ENCODE measurements at regions not wholly inside any gene's neighbourhood (a gene's known extent, or its start where the extent isn't known, plus 50 kb on each side); places are given as distances from the start of the nearest gene placed in this dataset.

DNA sequence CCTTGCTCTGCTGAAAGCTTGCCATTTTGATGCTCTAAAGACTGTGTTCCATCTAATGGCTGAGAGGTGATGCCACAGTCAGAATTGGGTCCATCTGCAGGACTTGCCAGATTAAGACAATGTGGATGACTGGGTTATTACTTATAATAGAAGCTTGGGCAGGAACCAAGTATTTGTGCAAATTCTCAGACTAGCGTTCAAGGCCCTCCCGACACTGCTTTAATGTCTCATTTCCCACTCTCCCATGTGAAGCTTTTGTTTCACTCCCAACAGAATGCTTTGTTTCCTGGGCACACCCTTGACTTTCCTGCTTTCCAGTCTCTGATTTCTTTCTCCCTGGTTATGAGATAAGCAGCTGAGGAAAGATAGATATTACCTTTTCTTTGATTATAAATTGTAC, 215.8 kb downstream of the KCNS3 start:
- intact Hi-C loops (cut with micrococcal nuclease) = no loop called here

DNA sequence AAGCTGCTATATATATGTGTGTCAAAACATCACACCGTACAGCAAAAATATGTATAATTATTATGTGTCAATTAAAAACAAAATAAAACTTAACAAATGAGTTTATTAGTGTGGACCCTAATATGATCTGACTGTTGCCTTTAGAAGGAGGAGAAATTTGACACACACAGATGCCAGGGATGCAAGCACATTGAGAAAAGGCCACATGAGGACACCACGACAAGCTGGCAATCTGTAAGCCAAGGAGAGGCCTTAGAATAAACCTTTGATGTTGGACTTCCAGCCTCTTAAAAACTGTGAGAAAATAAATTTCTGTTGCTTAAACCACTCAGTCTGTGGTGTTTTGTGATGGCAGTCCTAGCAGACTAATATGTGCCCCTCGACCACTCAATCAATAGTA, 214.7 kb downstream of the KCNS3 start:
- intact Hi-C loops (cut with micrococcal nuclease) = no loop called here

DNA sequence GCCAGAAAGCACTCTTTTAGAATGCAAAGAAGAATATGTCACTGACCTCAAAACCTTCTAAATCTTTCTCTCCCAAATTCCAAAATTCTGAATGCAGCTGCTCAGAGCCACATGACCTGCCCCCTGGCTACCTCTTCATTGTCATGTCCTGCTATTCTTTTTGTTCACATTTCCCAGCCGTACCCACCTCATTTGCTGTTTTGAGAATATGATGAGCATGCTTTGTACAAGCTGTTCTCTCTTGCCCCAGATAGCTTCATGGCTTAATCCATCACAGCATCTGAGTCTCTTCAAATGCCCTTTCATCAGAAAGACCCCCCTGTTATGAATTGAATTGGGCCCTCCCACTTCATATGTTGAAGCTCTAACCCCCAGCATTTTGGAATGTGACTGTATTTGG, 214.3 kb downstream of the KCNS3 start:
- intact Hi-C loops (cut with micrococcal nuclease) = no loop called here

DNA sequence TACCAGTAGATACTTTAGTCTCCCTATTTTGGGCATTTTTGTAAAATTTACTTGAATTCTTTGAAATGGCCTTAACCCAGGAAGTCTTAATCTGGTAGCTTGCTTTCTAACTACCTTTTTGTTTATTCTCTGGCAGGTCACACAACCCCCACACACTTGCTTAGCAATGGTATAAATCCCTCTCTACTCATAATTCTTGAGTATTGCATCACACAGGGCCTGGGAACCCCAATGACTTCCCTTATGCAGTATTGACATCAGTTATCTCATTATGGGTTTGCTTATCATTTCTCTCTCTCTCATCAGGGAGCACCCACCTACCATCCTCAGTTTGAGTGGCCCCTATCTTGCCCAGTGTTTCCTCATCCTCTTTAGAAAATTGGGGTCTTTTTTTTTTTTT, 207.1 kb downstream of the KCNS3 start:
- intact Hi-C loops (cut with micrococcal nuclease) = no loop called here

DNA sequence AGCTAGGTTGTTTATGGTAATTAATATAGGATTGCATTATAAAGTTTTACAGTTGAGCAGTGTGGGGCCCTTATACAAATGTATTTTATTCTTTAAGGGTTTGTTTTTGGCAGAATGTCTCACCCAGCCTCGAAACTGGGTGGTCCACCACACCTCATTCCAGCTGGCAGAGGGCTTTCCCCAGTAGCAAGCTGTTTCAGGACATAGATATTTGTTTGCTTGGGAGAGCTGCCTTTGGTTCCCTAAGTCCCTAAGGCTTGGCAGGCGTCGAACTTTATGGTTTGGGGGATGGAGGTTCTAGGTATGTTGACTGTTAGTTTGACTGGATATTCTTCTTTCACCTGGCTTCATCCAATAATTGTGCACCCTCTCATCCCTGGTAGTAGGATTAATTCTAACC, 205.9 kb downstream of the KCNS3 start:
- intact Hi-C loops (cut with micrococcal nuclease) = no loop called here

DNA sequence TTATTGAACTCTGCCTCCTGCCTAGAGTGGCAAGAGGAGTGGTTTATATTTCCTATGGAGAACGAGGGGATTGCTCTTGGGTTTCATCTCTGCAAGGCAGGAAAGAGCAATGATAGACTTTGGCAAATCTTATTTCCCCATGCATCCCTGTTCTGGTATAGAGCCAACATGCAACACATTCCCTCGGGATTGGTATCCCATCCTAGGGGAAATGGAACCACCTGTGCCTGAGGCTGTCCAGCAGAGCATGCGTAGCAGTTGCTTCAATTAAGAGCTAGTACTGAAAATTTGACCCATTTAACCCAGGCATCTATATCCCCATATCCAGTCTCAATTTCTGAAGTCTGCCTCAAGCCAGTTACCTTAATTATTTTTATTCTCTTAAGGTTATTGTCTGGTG, 205.3 kb downstream of the KCNS3 start:
- intact Hi-C loops (cut with micrococcal nuclease) = no loop called here

DNA sequence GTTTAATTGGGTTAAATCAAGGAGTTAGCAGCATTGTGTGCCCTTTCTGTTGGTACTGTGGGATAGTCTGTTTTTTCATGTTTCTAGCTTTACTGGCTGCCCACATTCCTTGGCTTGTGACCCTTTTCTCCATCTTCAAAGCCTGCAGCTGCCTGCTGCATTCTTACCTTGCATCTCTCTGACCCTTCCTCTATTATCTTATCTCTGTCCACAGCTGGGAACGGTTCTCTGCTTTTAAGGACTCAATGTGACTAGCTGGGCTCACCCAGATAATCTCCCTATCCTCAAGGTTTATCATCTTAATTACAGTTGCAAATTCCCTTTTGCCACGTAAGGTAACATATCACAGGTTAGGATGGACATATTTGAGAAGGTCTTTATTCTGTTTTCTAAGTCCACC, 199.7 kb downstream of the KCNS3 start:
- intact Hi-C loops (cut with micrococcal nuclease) = no loop called here

DNA sequence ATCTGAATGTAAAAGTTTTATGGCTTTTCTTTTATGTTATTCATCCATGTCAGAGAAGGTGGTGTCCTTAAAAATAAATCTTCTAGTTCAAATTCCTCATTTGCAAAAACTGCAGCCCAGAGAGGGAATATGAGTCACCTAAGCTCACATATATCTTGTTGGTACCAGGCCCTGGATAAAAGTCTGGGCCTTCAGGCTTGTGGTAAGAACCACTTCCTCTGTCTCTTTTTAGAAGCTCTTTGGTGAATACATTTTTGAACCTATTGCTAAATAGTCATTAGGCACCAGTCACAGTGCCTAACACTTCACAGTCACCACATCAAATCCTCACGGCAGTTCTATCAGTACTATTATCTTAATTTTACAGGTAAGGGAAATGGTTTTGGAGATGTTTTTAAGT, 199.2 kb downstream of the KCNS3 start:
- intact Hi-C loops (cut with micrococcal nuclease) = no loop called here

DNA sequence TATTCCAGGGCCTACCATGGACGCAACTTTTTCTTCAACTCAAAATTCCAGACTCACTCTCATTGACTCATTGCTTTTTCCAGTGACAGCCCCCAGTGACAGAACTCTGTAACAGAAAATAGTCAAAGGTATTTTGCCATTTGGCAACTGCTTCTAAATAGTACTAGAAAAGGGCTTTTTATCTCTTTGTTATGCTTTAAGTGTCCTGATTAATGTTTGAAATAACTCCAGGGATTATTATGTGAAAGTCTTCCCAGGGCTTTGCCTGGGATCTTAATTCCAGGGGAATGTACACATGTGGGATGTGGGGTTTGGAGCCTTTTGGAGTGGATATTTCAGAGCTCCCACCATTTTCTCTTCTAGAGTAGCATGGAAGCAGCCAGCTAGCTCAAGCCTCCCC, 198.8 kb downstream of the KCNS3 start:
- intact Hi-C loops (cut with micrococcal nuclease) = no loop called here

DNA sequence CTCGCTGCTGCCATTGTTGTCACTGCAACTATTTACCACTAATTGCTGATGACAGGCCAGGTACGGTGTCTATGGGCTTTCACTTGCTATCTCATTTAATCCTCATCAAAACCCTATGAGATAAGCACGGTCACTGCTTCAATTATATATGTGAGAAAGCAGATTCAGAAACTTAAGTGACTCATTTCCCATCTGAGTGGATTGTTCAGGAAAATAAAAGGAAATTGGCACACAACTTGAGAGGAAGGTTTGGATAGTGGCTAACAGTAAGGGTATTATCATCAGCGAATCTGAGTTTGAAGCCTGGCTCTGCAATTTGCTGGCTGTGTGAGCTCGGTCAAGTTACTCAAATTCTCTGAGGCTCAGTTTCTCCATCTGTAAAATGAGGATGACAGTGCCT, 196.0 kb downstream of the KCNS3 start:
- intact Hi-C loops (cut with micrococcal nuclease) = no loop called here

DNA sequence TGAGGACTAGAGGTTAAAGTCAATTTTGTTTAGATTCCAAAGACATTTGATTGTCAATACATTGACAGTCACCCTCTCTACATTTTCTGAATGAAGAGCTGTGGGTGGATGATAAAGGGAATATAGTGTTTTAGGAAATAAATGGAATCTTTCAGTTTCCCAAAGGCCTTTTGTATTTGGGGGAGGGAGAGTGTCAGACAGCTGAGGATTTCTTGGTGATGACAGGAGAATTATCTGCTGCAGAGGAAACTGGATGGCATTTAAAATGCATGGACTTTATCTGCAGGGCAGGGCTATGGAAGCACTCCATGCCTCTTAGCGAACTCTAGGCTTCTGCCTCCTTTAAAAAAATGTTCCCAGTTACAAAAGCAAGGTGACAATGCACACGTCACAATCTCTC, 195.1 kb downstream of the KCNS3 start:
- intact Hi-C loops (cut with micrococcal nuclease) = no loop called here

DNA sequence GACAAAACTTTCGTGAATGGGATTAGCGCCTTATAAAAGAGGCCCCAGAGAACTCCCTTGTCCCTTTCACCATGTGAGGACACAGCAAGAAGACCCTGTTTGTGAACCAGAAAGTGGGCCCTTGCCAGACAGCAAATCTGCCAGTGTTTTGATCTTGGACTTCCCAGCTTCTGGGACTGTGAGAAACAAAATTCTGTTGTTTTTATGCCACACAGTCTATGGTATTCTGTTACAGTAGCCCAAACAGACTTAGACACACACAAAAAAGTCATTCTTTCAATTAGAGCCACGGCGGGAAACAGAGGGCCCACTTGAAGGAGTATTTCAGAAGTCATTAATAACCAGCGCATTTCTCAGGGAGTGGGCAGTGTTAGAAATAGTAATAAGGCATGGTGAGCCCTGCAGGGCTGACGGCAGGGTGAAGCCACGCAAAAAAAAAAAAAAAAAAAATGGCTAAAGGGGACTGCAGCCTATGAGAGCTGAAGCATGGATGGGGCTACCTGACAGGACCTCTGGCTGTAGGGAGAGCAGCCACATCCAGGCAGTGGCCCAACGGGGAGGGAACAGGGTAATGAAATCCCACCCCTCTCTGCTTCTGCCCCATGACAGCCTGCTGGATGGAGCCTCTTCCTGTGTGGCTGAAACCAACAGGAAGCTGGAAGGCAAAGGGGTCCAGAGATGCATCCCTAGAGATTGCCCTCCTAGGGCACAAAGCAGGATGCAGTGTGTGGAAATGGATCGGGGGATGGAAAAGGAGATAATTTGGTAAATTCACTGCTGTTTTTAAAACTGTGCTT, 189.3 kb downstream of the KCNS3 start:
- intact Hi-C loops (cut with micrococcal nuclease) = no loop called here

DNA sequence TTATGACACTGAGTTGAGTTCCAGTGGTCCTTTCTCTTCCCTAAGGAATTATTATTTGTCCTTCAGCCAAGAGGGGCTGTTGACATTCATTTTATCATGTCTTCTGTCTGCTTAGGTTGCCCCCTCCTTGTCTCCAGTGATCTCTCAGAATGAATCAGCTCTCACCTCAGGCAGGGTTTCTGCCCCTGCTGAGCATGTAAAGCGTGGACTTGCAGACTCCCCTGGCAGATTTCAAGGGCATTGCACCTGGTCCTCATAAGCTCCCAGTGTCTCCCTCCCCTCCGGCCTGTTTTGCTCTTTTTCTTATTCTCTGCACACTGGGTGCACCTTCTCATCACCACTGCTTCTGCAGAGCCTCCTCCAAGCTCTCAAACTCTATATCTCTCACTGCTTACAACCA, 188.4 kb downstream of the KCNS3 start:
- intact Hi-C loops (cut with micrococcal nuclease) = no loop called here

DNA sequence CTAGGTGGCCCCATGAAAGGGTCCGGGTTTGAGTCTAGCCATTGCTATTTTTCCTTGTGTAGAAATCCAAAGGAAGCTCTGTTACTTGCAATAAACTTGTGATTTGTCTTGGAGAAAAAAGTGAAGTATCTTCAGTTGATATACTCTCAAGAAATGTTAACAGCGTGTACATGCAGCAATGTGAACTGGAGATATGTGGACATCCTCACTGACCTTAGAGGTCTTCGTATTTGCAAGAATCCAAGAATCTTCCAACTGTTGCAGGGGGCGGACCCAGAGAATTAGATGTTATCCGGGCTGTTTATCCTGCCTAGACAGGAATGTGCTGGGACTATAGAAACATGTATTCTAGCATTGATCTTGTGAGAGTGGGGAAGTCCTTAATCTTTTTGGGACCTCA, 187.6 kb downstream of the KCNS3 start:
- intact Hi-C loops (cut with micrococcal nuclease) = no loop called here

DNA sequence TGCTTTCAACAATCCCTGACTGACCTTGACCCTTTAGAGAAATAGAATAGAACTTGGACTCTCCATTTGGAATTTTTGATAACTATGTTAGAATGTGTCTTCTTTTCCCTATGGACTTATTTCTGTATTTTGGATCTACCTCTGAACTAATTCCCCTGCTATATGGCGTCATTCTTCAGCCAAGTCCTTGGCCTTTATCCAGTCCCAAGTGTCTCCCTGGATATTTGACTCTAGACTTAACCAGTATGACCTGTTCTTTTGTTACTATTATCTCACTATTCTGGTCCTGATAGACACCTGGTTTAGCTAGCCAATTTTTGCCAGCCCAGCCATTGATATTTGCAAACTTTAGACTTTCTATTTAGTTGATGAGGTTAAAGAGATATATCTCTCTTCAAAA, 186.8 kb downstream of the KCNS3 start:
- intact Hi-C loops (cut with micrococcal nuclease) = no loop called here

DNA sequence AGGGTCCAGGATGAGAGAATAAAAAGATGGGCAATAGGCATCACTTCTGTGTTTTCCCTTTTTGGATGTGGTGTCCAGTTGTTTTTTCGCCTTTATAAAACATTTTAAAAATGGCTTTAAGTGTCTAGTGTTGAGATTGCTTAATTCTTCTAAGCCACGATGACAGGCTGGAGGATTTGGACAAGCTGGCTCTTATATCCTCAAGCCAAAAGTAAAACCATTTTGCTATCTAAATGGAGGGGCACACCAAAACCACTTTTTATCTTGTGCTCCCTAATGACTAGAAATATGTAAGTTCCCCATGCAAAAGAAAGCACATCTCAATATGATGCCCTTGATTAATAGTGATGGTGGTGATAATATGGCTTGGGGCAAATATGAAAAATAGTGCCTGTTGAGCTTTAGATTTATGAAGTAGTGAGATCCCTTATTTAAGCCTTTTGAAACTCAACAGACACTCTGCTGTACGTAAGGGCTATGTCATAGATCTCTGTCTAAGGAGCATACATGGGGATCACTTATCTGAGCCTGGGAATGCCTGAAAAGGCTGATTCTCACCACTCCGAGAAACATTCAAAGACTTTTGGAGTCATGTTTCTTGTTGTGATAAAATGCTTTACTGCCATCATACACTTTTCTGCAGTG, 185.5 kb downstream of the KCNS3 start:
- intact Hi-C loops (cut with micrococcal nuclease) = no loop called here

DNA sequence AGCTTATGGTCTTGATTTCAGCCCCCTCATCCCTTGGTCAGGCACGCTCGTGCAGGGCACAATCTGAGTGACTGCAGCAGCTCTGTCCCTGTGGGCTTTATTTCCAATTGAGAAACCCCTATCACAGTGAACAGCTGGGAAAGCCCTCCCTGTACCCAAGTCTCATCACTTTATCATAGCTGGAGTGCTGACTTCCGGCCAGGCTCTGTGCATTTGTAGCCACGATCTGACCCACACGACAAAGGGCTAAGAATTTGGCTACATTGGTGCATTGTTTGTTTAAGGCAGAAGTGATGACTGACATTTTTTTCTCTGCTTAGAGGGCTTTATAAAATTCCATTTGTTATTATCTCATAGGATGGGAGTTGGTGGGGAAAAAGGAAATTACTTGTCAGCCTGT, 184.4 kb downstream of the KCNS3 start:
- intact Hi-C loops (cut with micrococcal nuclease) = no loop called here

DNA sequence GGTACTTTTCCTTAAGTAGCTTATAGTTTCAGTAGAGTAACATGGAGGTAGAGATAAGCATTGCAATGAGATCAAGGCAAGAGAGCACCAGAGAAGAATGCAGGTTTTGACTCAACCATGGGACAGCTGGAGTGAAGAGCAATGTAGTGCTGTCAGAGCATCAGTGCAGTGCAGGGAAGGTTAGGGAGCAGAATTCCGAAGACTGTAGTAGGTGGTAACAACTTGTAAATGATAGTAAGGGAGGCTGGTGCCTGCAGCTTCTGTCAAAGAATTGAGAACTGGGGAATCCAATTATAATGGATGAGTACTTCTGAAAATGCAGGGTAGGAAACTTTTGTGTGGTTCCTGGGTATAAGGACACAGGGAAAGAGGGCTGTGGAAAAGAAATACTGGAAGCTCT, 183.2 kb downstream of the KCNS3 start:
- intact Hi-C loops (cut with micrococcal nuclease) = no loop called here

DNA sequence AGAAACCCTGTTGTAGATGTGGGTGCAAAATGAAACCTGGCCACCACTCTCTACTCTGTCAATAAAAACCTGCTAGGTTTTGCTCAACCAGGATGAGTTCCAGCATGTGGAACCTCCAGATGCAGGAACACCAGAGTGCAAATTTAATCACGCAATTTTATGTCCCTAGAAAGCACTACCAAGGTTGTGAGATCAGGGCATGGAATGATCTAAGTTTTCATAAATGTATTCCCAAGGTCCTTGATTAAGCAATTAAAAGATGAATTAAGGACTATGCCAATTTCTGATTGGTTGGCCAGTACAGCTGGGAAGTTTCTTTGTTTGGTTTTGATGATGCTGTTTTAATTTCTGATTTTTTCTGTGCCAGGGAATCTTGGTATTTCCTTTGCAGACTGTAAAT, 179.2 kb downstream of the KCNS3 start:
- intact Hi-C loops (cut with micrococcal nuclease) = no loop called here

DNA sequence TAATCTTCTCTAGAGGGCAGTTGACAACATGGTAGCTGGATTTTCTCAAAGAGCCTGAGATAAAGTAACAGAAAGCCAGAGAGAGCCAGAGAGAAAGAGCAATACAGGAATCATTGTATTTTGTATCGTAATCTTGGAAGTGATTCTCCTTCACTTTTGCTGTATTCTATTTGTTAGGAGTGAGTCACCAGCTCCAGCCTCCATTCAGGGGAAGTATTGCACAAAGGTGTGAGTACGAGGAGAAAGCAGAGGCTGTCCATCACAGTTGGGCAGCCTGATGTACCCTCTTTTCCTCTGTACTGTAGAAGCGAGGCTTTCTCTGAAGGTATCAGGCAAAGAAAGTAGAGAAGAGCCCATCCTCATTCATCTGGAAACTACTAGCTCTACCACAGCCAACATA, 176.8 kb downstream of the KCNS3 start:
- intact Hi-C loops (cut with micrococcal nuclease) = no loop called here

DNA sequence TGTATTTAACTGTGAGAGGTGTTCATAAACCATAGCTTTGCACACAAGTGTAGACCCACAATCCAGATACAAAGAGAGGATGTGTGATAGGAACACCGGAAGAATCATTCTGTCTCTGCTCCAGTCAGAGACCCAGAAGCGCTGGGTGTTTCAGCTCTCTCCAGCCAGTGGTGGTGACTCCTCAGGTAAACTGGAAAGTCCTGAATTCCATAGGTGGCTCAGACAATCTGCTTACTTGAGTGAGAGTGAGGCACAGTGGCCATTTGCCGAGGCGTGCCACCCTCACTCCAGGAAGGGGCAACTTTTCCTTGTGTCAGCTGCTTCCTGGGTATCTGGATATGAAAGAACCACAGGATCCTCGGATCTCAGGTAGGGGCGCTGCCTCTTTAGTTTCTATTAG, 171.5 kb downstream of the KCNS3 start:
- intact Hi-C loops (cut with micrococcal nuclease) = no loop called here

DNA sequence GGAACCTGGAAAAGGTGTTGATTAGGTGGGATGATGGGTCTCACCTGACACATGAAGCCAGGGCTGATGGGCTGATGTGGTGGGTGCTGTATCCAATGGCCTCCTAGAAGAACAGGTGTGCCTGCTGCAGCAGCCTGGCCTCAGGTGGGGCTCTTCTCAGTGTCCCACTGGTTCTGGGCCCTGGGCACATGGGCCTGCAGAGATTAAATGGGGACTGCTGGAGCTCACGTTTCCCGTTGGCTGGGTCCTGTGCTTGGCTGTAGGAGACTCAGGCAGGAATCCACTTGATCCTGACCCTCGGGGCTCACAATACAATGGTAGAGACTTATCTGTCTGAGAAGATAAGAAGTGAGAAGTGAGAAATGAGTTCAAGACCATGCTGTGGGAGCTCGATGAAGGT, 170.9 kb downstream of the KCNS3 start:
- intact Hi-C loops (cut with micrococcal nuclease) = no loop called here

DNA sequence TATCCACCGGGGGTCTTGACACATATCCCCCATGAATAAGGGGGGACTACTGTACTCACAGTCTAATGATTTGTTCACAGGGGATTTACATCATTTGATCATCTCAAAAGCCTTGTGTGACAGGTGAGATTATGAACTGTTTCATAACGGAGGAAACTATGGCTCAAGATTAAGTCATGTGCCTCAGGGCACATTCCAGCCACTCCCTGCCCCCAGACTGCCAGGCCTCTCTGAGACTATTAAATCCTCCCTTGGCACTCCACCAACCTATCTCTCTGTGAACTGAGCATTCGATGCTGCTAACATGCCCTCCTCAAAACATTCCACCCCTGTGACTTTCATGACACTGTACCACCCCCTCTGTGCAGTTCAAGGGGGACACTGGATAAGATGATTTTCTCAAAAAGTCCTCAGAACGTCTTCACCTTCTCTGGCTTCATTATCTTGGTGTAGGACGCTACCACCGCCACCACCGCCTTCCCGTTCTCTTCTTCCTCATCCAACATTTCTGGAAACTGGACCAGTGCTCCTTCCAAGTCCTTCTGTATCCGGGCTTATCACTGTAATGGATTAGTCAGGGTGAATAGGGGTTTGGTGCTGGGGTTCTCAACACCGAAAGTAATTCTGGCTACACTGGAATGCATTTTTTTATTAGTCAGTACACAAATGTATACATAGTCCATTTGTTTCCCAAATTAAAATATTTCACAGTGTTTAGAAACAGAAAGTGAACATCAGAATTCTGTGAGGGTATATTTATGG, 169.6 kb downstream of the KCNS3 start:
- intact Hi-C loops (cut with micrococcal nuclease) = no loop called here

Measured in T-helper 2 cell treated with Interferon-gamma antibody and Interleukin-4, amounts not matched to agents 100 ng/mL and 5 ng/mL, for 36 hours (primary cell).